HG02884 (cell line): ENCODE measurements at regions not wholly inside any gene's neighbourhood (a gene's known extent, or its start where the extent isn't known, plus 50 kb on each side); places are given as distances from the start of the nearest gene placed in this dataset.
"Not testable (repeated sequence)": the region's sequence is repeated elsewhere in the genome, so short reads cannot be mapped to it uniquely, and the experiment has no call there.

Experiments used
- ATAC-seq: cut with Tn5 transposase; IDR thresholded peaks from one replicate; pipeline ENCODE4 v1.9.1; 2021; ENCODE audit warnings: mild to moderate bottlenecking, moderate library complexity; ENCODE audit not compliant: unreplicated experiment

DNA sequence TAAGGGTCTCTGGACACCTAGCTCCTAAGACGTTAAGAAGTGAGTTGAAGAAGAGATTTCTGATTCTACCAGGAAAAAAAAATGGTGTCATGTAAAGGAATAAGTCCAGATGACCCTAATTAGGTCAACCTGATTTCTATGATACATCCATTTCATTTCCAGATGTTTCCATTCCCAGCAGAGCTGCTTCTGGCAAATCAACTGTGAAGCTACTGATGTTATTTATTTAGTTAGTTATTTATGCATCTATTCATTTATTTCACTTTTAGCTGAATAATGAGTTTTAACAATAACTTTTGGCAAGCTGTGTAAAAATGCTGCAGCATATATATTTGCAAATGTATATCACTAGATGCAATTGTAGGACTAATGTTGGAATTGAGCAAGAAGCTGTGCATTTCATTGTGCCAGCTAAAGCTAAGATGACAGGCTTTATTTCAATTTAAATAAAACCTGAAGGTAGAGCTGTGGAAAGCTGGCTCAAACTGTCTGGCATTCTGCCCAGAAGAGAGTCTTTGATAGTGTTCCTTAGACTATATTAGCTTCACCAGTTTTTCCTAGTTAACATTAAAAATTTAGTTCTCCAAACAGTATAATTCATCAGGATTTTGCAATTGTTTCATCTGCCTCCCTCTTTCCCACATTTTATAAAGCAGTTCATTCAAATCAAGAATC is 1164.4 kb upstream of the ADGRL4 start:
- no peak for ATAC-seq

DNA sequence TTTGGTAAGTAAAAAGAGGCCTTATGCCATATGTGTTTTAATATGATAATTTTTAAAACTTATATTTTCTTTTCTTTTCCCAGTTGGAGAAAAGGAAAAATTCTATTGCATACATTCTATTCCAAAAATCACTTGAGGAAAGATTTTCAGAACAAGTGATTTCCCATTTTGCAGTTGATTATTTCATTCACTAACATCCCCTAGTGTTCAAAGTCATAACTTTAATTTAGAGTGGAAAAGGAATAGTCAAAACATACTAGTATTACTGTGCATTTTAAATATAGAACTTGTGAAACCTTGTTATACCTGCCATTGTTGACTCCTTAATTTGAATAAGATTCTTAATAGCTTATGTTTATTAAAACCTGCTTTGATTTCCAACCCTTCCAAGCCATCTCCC is 1157.6 kb upstream of the ADGRL4 start:
- no peak for ATAC-seq

DNA sequence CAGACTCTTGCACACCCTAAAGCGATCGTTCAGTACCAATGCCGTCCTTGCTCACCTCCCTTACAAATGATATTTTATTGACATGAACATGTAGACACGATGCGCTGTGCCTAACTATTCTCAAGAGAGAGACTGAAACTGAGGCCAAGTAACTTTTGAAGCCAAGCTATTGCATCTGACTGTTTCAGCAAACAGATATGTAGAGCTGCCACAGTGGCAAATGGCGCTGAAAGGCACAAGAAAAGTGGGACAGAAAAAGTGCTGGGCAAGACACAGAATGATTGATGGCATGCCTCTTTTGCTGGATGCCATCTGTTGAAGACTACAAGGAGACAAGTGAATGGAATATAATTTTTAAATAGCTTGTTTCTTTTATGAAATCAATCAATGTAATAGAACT is 1157.2 kb upstream of the ADGRL4 start:
- ATAC-seq, result no peak

DNA sequence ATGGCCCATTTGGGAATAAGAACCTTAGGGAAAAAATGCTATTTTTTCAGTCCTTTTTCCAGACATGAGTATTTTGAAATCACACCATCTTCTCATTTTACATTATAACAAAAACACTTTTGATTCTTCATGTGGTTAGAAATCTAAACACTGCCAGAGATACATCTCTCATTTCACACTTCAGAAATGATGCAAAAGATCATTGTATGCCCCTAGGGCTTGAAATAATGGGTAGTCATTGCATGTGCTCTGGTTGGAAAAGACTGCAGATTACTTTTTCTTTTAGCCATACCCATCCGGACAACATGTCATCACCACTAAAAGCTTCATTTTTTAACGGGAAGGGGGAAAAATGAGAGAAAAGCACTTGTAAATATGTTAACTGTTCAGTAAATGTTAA is 1152.2 kb upstream of the ADGRL4 start:
- no peak for ATAC-seq

DNA sequence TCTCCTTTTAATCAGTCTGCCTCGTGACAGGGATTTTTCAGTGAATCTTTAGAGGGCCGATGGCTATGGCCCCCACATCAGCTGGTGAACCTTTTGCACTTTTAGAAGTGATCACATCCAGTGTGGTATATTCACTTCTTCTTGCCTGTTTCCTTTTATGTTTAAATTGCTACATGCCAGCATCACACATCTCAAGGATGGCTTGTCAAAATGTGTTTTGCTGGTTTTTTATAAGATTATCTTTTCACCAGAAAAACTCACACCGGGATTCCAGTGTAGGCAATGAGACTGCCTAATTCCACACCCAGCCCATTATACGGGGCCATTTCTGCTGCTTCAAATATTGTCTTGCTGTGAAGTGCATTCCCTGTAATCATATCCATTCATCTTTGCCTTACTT is 1151.7 kb upstream of the ADGRL4 start:
- no peak for ATAC-seq

DNA sequence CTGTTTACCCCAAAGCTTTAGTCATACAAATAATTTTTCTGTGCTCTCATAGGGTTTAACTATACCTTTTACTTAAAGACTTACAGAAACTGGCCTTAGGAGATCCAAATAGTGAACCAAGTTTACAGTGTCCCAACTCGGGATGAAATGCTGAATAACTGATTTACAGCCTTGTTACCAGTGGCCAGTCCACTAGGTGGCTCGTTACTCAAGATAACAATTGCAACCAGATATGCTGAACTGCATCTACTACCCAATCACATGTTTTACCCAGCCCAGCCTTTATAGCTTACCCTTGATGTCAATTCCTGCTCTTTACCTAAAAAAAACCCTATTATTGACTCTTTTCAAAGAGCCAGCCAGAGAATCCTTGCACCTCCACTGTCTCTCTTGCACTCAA is 1148.8 kb upstream of the ADGRL4 start:
- ATAC-seq, result no peak

DNA sequence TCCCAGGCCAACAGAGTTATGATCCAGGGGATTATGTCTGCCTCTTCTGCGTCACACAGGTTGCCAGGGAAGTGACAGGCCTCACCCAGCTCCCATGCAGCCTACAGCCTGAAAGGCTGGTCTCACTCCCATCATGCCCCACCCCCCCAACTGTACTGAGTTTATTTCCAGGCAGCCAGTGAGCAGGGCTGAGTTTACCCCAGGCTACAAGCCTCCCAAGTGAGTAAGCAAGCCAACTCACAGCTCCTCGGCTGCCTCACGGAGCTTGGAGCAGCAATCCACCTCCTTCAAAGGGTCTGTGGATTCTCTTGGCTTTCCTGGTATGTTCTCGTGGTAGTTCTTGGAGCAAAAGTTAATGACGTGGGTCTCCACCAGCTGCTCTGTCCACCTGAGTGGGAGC is 1147.6 kb upstream of the ADGRL4 start:
- ATAC-seq, result no peak

DNA sequence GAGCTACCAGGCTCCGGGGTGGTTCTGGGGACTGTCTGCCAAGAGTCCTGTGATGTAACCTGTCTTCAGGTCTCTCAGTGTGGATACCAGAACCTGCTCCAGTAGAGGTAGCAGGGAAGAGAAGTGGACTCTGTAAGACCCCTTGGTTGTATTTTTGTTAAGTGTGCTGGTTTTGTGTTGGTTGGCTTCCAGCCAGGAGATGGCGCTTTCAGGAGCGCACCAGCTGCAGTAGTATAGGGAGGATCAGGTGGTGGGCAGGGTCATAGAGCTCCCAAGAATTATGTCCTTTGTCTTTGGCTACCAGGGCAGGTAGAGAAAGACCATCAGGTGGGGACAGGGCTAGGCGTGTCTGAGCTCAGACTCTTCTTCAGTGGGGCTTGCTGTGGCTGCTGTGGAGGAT is 1147.2 kb upstream of the ADGRL4 start:
- no peak for ATAC-seq

DNA sequence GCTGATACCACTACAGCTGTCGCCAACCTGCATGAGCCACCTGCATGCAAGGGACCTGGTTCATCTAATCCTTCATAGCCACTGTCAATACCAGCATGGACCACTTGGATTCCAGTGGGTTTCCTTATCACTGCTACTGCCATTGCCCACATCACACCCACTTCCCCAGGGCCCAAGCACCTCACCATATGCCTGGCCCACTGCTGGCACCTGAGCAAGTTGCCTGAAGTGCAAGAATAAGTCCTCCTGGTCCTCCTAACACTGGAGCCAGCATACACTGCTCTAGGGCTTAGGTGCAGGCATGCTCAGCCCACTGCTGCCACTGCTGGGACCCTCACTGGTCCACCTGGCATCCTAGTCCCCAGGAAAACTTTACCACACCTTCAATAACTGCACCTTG is 1136.8 kb upstream of the ADGRL4 start:
- no peak for ATAC-seq

DNA sequence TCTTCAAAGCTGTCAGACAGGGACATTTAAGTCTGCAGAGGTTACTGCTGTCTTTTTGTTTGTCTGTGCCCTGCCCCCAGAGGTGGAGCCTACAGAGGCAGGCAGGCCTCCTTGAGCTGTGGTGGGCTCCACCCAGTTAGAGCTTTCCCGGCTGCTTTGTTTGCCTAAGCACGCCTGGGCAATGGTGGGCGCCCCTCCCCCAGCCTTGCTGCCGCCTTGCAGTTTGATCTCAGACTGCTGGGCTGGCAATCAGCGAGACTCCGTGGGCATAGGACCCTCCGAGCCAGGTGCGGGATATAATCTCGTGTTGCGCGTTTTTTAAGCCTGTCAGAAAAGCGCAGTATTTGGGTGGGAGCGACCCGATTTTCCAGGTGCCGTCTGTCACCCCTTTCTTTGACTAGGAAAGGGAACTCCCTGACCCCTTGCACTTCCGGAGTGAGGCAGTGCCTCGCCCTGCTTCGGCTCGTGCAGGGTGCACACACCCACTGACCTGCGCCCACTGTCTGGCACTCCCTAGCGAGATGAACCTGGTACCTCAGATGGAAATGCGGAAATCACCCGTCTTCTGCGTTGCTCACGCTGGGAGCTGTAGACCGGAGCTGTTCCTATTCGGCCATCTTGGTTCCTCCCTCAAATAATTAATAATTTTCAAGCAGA is 1131.5 kb upstream of the ADGRL4 start:
- not testable (repeated sequence) for ATAC-seq

DNA sequence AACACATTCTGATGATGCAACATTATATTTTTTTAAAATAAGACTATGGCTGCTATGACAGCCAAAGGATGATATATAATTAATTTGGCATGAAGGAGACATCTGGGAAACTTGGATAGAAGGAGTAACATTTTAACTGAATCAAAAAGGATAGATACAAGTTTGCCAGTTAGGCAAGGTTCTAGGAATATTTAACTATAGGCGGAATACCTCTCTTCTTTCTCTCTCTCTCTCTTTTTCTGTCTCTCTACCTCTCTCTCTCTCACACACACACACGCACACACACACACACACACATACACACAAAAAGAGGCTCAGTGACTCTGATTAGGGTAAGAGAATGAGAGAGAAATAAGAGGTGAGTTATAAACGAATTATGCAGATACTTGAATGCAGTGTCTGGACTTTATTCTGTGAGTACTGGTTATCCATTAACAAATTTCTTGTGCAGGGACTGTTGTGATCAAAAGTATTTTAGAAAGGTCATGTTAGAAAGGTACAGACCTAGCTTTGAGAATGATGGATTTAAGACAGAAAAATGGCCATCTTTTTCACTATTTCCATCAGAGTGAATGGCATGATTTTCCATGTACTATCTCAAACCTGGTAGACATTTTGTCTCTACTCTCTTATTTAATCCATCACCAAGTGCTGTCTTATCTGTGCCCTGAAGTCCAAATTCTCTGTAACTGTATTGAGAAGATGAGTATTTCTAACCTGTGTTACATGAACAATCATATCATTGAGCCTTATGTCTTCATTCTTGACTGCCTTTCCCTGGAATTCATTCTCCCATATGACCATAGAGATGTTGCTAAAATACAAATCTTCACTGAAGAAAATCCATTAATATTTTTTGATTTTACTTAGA is 1106.9 kb upstream of the ADGRL4 start:
- ATAC-seq, result no peak

DNA sequence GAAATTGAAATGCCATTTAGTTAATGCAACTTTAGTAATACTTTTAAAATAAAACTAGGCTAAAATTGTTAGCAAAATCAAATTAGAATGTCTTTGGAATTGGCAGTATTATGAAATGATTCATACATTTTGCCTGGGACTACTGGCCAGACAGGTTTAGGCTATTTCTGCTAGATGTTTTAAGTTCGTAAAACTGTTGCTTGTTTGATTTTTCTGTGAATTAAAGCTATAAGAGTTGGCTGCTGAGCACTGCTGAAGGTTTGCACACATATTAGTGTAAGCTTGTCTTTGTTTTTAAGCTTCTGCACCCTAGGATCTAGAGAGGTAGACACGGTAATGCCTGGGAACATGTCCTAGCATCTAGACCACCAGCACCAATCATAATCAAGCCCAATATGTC is 1094.6 kb upstream of the ADGRL4 start:
- no peak for ATAC-seq

DNA sequence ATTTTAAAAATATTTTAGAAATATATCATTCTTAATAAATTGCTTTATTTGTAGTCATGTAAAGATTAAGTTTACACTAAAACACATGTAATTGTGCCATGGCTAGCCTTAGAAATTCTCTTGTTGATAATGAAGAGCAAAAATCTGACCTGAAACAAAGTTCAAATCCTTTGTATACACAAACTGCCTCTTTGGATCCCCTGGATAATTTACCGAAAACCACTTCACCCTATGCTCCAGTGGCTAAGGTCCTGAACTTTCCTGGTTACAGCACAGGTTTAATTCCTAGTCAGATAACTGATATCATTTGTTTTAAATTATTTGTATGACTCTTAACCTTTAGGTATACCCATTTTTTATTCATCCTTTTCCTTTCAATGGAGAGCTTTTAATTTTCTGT is 1093.2 kb upstream of the ADGRL4 start:
- ATAC-seq, result no peak

DNA sequence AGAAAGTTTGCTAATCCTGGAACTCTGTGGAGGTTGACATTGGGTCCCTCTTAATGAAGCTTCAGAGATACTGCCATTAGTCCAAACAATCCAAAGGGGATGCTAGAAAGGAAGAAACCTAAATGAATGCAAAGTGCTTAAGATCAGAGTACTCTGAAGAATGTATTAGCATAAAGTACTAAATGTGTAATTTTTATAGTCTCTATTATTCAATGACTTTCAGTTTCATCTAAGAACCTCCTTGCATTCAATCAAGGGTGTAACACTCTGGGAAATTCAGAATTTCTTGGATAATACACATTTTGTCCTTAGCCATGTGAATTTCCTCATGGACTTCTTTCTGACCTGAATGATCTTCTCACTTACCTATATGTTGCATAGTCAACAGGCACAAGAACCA is 1078.5 kb upstream of the ADGRL4 start:
- no peak for ATAC-seq

DNA sequence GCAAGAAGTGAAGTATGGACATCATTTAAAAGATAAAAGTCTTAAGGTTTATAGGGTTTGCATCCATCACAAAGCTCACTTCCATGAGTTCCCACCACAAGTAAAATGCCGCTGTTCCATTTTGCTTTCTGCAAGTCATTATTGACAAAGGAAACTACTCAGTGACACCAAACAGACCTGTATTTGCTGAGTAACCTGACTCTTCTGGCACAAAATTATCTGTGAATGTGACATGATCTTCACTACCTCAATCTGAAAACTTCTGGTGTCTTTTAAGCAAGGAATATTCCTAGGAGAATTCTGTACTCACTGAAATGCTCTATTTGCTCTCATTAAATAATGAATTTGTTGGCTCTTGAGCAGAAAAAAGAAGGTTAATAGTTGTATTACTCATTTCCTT is 1077.4 kb upstream of the ADGRL4 start:
- ATAC-seq, result no peak

DNA sequence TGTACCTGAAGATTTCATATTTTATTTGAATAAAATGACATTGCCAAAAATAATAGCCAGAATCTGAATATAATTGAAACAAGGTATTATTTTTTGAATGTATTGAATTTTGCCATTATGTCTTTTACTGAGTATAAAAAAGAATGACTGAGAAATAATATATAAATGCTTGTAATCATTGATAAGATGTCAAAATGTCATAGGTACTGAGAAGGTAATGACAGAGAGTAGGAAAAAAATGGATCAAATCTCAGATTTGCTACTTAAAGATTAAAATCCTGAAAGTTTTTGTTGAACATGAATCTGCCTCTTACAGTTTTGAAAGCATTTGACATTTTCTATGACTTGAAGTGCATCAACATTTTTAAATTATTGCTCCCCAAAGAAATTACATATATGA is 1069.9 kb upstream of the ADGRL4 start:
- ATAC-seq, result no peak

DNA sequence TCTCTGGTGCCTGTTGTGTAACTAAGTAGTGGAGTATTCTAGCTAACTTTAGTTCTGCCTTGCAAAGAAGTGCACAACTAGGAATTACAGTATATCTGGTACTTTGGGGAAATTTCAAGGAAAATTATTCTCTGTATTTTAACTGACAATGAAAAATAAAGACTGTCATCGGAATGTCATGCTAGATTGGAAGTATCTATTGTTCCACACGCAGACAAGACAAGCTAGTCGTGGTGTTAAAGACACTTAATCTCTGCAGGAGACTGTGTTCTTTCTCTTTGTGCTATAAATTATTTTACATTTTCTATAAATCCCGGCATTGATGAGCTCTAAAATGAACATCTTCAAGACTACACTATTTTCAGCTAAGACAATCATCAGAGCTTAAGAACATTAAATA is 1068.8 kb upstream of the ADGRL4 start:
- ATAC-seq, result no peak

DNA sequence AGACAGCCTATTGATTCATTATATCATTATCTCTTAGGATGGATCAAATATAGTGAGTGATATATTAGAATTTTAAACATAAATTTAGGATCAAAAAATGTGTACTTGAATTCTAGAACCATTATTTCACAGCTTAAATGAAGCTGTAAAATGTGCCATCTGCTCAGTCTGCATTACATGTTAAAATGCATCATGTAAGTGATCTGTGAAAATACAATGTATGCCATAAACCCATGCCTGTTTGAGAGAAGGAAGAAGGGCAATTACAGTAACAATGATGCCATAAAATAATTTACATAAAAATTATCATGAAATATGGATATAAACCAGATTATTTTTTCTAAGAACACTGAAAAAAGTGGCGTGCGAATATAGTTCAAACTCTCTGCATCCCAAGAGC is 1066.0 kb upstream of the ADGRL4 start:
- no peak for ATAC-seq

DNA sequence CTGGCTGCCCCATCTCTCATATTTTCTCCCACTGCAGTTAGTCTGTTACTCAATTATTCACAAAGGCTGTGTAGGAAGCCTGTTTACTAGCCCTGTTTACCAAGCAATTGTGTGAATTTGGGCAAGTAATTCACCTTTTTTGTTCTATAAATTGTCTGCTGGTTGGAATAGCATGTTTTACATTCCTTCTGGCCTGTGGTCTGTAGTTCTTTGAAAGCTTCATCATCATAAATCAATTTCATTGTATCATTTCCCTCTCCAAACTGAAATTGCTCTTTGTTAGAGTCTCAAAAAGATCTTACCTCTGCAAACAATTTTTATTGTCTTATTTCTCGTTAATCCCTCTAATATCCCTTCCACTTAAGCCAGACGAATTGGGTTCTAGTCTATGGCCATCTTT is 1059.5 kb upstream of the ADGRL4 start:
- no peak for ATAC-seq

DNA sequence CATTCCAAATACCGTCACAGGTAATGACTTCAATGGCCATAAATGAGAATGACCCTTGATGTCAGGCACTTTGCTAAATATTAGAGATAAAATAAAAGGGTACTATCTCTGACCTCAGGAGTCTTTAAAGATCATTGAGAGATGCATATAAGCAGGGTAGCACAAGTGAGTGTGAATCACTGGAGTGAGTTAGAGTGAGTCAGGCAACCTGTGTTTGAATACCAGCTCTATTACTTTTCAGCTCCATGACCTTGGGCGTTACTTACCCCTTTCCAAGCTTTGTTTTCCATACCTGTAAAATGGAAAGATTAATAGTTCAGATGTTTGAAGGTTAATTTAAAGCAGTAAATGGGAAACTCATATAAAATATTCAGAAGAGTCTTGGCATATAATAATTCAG is 1058.0 kb upstream of the ADGRL4 start:
- ATAC-seq, result no peak

DNA sequence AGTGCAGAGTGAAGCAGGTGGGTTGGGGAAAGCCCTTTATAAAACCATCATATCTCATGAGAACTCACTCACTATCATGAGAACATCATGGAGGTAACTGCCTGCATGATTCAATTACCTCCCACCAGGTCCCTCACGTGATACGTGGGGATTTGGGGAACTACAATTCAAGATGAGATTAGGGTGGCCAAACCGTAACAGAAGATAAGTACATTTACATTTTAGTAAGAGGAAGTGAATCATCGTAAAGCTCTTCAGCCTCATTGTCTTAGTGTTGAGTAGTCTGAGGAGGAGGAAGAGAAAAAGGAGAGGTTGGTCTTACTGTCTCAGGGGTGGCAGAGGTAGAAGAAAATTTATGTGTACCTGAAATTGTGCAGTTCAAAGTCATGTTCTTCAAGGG is 1053.4 kb upstream of the ADGRL4 start:
- no peak for ATAC-seq

DNA sequence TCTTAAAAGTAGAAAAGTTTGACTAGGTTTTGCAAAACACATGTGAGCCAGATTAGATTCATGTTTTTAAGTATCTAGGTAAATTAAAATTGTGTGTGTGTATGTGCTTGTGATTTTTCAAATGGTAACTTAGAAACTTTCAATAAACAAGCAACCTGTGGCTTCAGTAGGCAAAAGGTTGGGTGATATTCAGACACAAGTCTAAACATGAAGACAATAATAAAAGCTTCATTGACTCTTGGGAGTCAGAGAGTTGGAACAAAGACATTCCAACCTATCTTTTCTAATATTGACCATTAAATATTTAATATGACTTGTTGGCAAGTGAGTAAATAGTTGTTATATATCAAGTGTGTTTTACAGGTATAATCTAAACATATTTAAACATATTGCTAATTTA is 1049.6 kb upstream of the ADGRL4 start:
- no peak for ATAC-seq
